Stimulated activated CD4-positive, alpha-beta T cell treated with anti-CD3 and anti-CD28 coated beads, TNF-alpha, amount 100 ng/mL, for 4 hours (primary cell): ENCODE measurements at regions not wholly inside any gene's neighbourhood (a gene's known extent, or its start where the extent isn't known, plus 50 kb on each side); places are given as distances from the start of the nearest gene placed in this dataset.
"Not testable (repeated sequence)": the region's sequence is repeated elsewhere in the genome, so short reads cannot be mapped to it uniquely, and the experiment has no call there.

Experiments
- DNase-seq, 3 experiments: peaks; one replicate each; pipeline ENCODE4 v3.0.0-alpha.2; 2020; ENCODE audit warnings: low read depth in 3 of 3

DNA sequence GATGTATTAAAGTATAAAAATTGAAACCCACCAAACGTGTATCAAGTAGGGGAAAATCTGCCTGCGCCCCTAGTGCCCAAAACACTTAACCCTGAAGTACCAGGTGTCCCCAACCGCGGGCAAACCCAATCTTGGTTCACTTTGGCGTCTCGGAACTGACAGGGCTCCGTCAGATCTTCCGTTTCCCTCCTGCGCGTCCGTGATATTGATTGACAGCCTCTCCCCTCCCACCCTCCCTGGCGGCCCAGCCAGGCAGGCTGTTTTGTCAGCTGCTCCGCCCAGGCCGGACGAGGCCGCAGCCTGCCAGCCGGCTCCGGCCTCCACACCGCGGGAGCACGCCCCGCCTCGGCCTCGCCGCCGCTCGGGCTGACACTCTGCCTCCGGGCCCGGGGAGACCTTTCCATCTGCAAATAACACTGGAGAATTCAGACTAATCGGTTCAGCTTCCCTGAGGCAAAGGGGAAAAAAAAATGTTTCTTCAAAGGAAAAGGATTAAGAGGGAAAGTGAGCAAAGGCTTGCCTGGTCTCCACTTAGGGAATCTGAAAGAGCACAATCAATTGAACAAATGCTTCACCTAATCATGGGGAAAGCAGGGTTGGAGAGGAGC lies 234.9 kb upstream of the MCHR2 start:
- peak in 2 of 3 experiments; percentile 0 to 13 for DNase-seq

DNA sequence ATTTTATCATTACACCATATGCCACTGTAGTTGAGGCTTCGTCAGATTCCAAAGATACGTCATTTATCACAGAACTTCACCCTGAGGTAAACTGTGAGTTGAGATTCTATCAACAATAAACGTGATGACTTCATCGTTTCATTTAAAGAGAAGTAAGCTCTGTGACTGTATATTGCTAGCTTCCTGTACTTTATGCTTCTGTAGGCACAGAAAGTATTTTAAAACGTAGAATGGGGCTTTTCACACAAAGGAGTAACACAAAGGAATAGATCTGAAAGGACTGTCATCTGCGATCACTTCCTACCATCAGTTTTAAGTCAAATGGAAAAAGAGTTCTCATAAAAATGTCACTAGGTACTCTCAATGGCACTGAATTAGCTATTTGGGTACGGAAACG lies 234.4 kb upstream of the MCHR2 start:
- DNase-seq: no peak

DNA sequence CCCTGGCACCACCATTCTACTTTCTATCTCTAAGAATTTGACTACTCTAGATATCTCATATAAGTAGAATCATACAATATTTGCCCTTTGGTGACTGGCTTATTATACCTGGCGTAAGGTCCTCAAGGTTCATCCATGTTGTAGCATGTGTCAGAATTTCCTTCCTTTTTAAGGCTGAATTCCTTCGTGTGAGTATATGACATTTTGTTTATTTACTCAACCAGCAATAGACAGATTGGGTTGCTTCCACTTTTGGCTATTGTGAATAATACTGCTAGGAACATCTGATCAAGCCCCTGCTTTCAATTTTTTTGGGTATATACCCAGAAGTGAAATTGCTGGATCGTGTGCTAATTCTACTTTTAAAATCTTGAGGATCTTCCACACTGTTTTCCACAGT lies 232.8 kb upstream of the MCHR2 start:
- no peak for DNase-seq

DNA sequence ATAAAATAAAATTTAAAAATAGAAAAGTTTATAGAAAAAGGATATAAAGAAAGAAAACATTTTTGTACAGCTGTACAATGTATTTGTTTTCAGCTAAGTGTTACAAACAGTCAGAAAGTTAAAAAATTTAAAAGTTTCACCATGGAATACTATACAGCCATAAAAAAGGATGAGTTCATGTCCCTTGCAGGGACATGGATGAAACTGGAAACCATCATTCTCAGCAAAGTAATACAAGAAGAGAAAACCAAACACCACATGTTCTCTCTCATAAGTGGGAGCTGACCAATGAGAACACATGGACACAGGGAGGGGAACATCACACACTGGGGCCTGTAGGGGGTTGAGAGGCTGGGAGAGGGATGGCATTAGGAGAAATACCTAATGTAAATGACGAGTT lies 229.9 kb upstream of the MCHR2 start:
- not testable (repeated sequence) for DNase-seq

DNA sequence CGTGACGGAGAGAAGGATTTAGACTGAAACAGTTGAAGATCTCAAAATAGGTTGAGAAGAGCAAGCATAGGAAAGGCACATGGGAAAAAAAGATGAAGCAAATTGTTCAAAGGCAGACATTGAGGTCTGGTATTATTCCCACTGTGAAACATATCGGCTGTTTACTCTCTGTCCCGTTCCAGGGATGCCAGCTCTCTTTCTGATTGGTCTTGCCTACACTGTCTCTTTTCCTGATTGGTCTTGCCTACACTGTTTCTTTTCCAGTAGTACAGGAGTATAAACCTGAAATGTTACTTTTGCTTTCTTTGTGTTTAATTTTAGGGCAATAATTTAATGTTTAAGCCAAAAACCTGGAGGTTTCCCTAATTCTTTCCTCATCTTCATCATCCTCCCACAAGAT lies 226.5 kb upstream of the MCHR2 start:
- DNase-seq: no peak

DNA sequence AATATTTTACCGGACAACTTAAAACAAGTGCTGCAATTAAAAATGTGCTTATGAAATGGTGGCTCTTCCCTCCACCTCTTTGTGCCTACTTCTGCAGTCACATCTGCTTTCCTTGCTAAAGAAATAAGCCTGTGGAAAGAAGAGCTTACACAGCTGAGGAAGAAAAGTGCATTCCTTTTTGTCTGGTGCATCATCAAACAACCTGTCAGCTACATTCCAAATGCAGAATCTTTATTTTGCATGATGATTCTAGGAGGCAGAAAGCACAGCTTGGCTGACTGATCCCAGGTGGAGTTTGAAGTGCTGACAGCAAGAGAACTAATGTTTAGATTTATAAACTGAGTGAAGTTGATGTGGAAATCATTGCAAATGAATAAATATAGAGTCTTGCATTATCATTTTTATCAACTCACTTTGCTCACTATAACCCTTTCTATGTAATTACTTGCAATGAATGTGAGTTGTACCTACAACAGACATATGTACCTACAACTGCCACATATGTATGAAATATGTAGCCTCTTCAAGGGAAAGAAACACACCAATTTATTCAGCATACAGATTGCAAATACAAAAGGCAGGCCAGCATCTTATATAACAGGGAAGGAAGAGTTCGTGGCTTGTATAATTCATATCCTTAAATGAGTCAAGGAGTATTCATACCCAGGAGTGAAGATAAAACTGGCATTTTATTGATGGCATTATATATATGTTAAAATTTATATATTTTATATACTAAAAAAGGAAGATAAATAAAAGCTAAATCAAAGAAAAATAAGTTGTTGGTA lies 223.4 kb upstream of the MCHR2 start:
- no peak for DNase-seq

DNA sequence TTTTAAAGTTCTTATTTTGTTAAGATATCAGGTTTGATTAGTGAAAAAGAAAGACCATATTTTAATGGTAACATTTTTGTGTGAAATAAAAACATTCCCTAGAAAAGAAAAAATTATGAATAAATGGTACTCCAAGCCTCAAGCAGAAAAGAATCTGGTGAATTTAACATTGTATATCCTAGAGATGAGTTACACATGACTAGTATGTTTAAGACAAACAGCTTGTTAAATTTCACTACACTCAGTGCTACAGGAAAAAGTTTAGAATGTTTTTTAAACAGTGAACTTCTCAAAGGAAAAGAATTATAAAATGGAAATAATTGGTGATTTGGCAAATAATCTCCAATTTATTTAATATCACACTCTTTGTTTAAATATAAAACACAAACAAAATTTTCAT lies 222.7 kb upstream of the MCHR2 start:
- DNase-seq: no peak

DNA sequence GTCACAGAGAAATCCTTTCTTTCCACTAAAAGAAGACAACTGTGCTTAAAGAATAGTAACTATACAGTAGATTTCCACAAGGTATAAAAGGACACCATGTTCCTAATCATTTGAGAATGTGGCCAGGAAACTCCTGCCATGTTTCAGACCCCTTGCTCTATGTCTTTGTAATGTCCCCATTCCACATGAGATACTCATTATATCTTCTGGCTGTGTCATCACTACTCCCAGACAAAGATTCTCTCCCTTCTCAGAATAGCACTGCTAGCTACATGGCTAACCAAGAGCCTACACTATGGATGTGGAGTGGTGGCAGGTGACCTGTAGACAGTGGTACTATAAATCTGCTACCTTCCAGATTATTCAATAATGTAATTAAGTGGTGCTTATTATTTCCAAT lies 218.1 kb upstream of the MCHR2 start:
- no peak for DNase-seq

DNA sequence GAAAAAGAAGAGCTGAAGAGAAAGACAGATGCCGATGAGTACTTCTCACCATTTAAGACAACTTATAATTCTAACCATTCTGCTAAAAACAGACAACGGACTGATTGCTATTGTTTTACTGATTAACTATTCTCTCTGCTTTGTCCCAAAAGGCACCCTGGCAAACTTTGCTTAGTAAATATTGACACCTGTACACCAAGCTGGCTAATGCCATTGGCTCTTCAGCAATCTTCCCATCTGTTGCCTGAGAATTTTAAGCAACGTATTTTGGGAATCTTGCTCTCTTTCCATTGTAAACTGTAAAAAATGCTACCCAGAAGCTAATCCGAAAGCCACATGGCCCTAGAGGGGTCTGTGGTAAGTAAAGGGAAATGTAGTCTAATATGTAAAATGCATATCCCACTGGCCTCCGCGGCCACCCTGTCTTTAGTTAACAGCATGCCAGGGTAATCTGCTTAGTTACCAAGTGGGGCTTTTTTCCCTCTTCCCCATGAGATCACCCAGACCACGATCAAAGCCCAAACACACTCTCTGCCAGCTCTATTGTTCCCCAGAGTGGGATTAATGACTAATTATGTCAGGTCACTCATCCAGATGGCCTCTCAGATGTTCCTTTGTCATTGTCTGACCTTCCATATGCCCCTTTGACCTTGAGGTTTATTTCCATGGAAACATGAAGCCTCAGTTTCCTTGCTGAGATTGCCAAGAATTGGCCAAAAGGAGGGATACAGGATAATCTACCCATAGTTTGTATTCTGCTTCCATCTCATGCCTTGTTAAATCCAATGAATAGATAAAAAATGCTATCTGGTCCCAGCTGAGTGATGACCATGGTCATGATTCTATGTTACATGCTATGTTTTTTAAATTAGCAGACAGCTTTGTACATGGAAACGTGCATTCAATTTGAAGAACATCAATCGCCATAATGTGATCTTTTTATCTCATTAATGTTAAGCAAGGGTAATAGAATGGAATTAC lies 216.4 kb upstream of the MCHR2 start:
- DNase-seq: no peak

DNA sequence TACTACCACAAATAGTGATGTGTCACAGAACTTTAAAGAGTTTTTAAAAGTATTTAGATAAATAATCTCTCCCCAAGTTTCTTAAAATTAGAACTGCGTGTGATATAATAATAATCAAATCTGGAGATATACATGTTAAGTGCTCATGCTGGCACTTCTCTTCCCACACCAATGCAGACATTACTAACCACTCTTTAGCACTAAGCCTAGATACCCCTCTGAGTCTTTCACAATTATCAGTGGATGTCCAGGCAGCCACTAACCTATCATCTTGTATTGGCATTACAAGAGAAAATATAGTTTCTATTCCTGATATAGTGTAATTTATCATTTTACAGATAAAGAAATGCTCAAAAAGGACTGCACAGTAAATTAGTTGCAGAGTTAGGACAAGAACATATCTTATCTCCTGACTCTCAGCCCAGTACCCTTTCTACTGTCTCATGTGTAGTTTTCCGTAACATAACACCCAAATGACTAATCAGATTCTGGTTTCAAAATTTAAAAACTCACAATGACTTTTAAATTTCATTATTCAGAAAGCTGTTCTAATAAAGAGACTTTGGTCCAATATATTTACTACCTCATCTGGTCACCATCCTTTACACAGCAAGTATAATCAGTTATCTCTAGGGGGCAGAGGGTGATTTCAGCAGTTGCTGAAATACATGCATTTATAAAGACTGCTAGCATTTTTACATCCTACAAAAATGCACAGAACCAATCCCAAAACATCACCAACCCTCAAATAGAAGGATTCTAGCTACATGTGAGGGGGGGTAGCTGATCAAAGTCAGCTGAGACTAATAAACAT lies 215.5 kb upstream of the MCHR2 start:
- no peak for DNase-seq

DNA sequence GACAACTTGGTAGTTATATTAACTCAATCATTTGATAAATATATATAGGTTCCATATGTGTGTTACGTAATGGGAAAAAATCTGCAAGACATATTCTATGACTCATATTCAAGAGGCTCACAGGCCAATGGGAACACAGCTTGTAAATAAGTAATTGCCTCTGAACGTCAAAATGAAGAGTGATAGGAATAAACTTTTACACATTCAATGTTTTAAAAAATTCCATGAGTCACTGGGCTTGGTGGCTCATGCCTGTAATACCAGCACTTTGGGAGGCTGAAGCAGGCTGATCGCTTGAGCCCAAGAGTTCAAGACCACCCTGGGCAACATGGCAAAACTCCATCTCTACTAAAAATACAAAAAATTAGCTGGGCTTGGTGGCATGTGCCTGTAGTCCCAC lies 209.4 kb upstream of the MCHR2 start:
- DNase-seq: no peak

DNA sequence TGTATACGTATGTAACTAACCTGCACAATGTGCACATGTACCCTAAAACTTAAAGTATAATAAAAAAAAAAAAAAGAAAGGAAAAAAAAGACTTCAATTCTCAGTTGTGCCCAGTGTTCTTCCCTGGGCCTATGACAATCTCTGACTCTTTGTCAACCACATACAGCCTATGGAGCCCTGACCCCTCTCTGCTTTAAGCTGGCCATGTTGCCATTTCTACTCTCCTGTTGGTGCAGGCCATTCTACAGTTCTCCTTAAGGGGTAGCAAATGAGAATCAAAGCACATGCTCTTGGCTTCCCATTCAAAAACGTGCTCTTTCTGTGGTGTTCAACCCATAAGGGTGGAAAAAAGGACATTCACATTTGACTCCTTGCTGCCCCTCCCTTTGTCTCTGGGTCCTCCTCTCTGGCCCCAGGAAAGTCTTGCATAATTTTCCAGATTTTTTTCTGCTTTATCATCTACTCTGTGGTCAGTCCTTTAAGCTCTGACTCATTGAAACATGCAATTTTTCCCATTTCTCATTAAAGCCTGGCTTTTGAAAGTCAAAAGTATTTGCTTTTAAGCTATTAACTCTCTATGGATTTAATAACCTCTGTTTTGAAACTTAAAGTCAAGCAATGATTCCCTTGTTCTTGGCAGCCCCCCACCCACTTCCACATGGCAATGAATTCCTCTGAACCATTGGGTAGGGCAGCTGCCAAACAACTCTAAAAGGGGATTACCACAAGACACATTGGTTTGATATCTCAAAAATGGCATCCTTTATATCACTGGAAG lies 208.6 kb upstream of the MCHR2 start:
- DNase-seq: no peak

DNA sequence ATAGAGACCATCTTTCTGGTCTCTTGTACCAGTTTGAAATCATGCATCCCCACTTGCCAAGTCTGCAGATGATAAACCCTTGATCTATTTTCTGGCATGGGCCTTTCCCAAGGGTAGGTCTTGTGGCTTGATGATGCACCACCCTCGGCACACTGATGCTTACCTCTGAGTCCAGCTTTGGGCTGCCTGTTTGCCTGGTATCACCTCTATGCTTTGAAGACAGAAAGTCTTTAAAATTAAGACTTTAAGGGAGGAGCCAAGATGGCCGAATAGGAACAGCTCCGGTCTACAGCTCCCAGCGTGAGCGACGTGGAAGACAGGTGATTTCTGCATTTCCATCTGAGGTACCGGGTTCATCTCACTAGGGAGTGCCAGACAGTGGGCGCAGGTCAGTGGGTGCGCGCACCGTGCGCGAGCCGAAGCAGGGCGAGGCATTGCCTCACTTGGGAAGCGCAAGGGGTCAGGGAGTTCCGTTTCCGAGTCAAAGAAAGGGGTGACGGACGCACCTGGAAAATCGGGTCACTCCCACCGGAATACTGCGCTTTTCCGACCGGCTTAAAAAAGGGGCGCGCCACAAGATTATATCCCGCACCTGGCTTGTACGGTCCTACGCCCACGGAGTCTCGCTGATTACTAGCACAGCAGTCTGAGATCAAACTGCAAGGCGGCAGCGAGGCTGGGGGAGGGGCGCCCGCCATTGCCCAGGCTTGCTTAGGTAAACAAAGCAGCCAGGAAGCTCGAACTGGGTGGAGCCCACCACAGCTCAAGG lies 202.4 kb upstream of the MCHR2 start:
- not testable (repeated sequence) for DNase-seq

DNA sequence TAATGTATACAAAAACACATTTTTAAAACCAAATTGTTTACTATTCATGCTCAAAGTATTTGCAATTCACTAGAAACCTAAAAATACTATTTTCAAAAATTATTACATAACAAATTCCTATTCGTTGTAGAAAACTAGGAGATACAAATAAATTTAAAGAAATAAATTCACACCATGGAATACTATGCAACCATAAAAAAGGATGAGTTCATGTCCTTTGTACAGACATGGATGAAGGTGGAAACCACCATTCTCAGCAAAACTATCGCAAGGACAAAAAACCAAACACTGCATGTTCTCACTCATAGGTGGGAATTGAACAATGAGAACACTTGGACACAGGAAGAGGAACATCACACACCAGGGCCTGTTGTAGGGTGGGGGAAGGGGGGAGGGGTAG lies 201.2 kb upstream of the MCHR2 start:
- not testable (repeated sequence) for DNase-seq

DNA sequence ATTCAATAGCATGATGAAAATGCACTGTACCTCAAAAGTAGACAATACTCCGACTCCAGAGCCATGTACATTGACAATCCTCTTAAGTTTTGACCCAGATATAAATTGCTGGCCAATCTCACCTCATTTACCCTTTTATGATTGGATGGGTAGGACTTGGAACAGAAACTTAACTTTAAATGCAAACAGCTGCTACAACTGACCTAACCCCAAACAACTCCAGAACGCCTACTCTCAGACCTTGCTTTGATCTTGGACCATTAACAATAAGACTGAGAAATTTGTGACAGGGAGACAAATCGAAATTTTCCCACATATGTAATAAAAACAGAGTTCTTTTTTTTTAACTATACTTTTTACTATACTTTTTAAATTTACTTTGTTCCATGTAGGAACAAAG lies 200.5 kb upstream of the MCHR2 start:
- DNase-seq: no peak

DNA sequence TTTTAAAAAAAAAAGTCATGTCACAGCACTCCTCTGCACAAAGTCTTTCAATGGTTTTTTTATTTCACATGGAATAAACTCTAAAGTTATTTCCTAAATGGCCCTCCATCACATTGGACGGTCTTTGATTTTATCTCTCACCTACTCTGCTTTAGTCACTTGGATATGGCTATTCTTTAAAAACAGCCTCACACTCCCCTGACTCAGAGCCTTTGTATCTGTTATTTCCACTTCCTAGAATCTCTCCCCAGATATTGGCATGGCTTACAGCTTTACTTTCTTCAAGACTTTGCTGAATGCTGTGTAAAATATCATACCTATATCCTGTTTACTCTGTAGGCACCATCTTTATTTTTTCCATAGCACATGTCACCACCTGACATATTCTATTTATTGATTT lies 194.7 kb upstream of the MCHR2 start:
- DNase-seq: no peak

DNA sequence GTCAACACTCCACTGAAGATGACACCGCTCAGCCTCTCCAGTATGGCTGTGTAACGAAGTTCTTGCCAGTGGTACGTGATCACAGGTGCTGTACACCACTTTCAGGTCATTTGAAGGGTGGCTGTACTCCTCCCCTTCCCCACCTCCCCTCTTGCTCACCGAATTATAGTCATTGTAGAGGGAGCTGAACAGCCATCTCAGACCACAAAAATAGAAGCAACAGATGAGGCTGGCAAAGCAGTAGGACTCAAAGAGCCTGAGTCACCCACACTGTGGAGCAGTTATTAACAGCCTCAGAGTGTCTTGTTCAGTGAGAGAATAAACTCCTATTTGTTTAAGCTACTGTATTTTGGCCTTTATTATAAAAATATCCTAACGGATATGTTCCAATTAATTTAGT lies 192.5 kb upstream of the MCHR2 start:
- no peak for DNase-seq

DNA sequence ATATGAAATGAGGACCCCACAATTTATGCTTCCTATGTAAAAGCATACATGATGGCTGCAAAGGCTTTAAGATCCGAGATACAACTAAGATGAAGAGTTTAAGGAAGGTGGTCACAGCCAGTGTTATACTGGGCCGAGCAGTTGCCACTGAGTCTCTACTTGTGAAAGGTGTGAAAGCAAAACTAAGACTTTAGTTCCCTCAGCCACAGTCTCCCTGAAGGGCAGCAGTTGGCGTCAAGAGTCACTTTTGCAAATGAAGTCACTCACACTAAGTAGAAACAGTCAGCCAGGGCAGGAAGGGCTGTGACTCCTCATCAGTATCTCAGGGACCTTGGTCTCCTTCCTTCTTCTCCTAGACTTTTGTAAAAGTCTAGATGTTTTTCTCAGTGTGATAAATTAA lies 191.6 kb upstream of the MCHR2 start:
- DNase-seq: no peak

DNA sequence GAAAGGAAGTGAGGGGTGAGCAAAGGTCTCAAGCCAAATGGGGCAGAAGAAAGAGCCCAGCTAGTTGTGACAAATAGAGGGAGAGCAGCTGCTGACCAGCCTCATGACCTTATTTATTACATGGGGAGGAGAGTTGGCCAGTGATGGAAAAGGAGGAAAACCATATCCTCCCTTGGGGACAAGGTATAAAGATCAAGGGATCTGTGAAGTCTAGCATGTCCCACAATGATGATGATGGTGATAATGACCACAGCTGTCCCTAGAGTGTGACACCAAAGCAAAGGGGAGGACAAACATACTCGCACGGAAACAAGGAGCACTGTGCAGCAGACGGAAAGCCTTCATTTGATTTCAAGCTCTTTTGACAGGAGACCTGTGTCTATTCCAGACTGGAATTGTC lies 190.4 kb upstream of the MCHR2 start:
- DNase-seq: no peak

DNA sequence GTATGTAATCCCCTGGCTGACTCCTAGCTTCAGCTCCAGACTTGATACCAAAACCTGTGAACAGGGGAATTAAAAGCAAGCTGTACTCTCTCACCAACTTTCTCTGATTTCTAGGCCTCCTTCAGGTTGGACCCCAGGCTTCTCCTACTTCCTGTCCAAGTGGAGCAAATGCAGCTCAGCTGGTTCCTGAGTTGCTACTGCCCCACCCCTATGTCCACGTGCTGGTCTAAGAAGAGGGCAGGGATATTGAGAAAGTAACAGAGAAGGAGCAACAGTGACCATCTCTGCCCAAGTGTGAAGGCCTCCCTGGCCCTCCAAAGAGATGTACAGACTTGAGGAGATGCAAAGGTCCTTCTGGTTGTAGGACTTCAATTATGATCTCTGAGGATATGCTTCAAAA lies 188.3 kb upstream of the MCHR2 start:
- no peak for DNase-seq
